NCI-H146 treated with DMSO at 0.1 percent for 48 hours (cell line): ENCODE measurements at regions not wholly inside any gene's neighbourhood (a gene's known extent, or its start where the extent isn't known, plus 50 kb on each side); places are given as distances from the start of the nearest gene placed in this dataset.
"Not testable (repeated sequence)": the region's sequence is repeated elsewhere in the genome, so short reads cannot be mapped to it uniquely, and the experiment has no call there.

Experiments
- DNase-seq: peaks from one replicate; lab custom pipeline; 2025; ENCODE audit not compliant: unreplicated experiment; lab: John Stamatoyannopoulos, UW

- no peak for DNase-seq
Measured at GRCh38 chr2:9707611-9708160, 76.9 kb upstream of the YWHAQ start.

- peak; percentile 17 for DNase-seq
Measured at GRCh38 chr2:9708683-9709538, 78.1 kb upstream of the YWHAQ start.

- DNase-seq, result no peak
Measured at GRCh38 chr2:9709539-9710285, 78.9 kb upstream of the YWHAQ start.

- DNase-seq, result no peak
Measured at GRCh38 chr2:9710311-9710710, 79.5 kb upstream of the YWHAQ start.

- DNase-seq, result no peak
Measured at GRCh38 chr2:9712263-9712662, 81.5 kb upstream of the YWHAQ start.

- no peak for DNase-seq
Measured at GRCh38 chr2:9714630-9715214, 83.9 kb upstream of the YWHAQ start.

- no peak for DNase-seq
Measured at GRCh38 chr2:9715238-9715637, 84.4 kb upstream of the YWHAQ start.

- no peak for DNase-seq
Measured at GRCh38 chr2:9717886-9718451, 87.2 kb upstream of the YWHAQ start.

GRCh38 chr2:9720352-9721093 lies 89.7 kb upstream of the YWHAQ start:
- peak; percentile 58 for DNase-seq

GRCh38 chr2:9721344-9721743 lies 90.5 kb upstream of the YWHAQ start:
- DNase-seq, result no peak

GRCh38 chr2:9722451-9722850 lies 91.7 kb upstream of the YWHAQ start:
- DNase-seq, result no peak

GRCh38 chr2:9724565-9724964 lies 93.8 kb upstream of the YWHAQ start:
- no peak for DNase-seq

GRCh38 chr2:9725106-9725505 lies 94.3 kb upstream of the YWHAQ start:
- DNase-seq, result no peak

GRCh38 chr2:9726016-9726415 lies 95.2 kb upstream of the YWHAQ start:
- not testable (repeated sequence) for DNase-seq

GRCh38 chr2:9730523-9730922 lies 99.7 kb upstream of the YWHAQ start:
- not testable (repeated sequence) for DNase-seq

GRCh38 chr2:9732824-9733223 lies 102.0 kb upstream of the YWHAQ start:
- no peak for DNase-seq

GRCh38 chr2:9734308-9734707 lies 103.5 kb upstream of the YWHAQ start:
- DNase-seq, result no peak

GRCh38 chr2:9735335-9735734 lies 104.5 kb upstream of the YWHAQ start:
- no peak for DNase-seq

GRCh38 chr2:9736021-9736420 lies 105.2 kb upstream of the YWHAQ start:
- no peak for DNase-seq

GRCh38 chr2:9737053-9737875 lies 106.0 kb upstream of the TAF1B start:
- DNase-seq, result no peak
